ENCODE measurements at regions not wholly inside any gene's neighbourhood (a gene's known extent, or its start where the extent isn't known, plus 50 kb on each side); places are given as distances from the start of the nearest gene placed in this dataset.

DNA sequence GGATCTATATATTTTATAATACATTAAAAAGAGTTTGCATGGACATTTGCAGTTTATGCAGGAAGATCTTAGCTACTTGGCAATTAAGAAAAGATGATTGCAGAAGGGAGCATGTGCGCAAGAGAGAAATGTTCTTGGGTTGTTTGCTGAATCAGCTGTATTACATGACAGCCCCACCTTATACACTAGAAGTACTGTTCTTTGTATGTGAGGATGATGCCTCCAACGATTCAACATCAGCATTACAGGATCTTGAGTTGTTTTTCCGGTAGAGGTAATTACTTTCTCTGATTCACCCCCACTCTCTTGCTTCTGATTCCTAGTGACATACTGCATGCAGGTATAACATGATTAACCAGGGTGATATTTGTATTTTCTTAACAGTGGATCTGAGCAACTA lies 140.8 kb downstream of the PCDH7 start:
- TF ChIP-seq, protein P1, sequence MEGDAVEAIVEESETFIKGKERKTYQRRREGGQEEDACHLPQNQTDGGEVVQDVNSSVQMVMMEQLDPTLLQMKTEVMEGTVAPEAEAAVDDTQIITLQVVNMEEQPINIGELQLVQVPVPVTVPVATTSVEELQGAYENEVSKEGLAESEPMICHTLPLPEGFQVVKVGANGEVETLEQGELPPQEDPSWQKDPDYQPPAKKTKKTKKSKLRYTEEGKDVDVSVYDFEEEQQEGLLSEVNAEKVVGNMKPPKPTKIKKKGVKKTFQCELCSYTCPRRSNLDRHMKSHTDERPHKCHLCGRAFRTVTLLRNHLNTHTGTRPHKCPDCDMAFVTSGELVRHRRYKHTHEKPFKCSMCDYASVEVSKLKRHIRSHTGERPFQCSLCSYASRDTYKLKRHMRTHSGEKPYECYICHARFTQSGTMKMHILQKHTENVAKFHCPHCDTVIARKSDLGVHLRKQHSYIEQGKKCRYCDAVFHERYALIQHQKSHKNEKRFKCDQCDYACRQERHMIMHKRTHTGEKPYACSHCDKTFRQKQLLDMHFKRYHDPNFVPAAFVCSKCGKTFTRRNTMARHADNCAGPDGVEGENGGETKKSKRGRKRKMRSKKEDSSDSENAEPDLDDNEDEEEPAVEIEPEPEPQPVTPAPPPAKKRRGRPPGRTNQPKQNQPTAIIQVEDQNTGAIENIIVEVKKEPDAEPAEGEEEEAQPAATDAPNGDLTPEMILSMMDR (conservative IDR thresholded peaks at IDR 0.05 in 1 of 2, IDR thresholded peaks at IDR 0.05 in 1 of 2; ENCODE audit: low read depth in 1 of 2, low read length in 2 of 2) = no peak
- no peak for TF ChIP-seq EZH2 (IDR thresholded peaks at IDR 0.05; ENCODE audit: low read length, missing control alignments)

Measured in fibroblast of lung (primary cell).